Mucosa of descending colon (tissue), 3 donors: ENCODE measurements at regions not wholly inside any gene's neighbourhood (a gene's known extent, or its start where the extent isn't known, plus 50 kb on each side); places are given as distances from the start of the nearest gene placed in this dataset.

Experiments used
- ATAC-seq: fragments of 200-7000 bp; cut with Tn5 transposase; one replicate; pipeline ENCODE4 v1.9.1; 2020; ENCODE audit warnings: mild to moderate bottlenecking, moderate library complexity
- DNase-seq, 3 donors: peaks; one replicate each; pipeline ENCODE4 v3.0.0-alpha.2; 2020
- H3K36me3 ChIP-seq: fragments of 200-600 bp; one replicate; pipeline ENCODE4 v1.8.0; 2021; ENCODE audit warnings: low read depth, mild to moderate bottlenecking
- H3K4me1 ChIP-seq: fragments of 200-600 bp; one replicate; pipeline ENCODE4 v1.8.0; 2021; ENCODE audit warnings: low read depth, mild to moderate bottlenecking
- H3K4me3 ChIP-seq: fragments of 200-600 bp; one replicate; pipeline ENCODE4 v1.8.0; 2021; ENCODE audit warnings: mild to moderate bottlenecking
- H3K9me3 ChIP-seq: fragments of 200-600 bp; one replicate; pipeline ENCODE4 v1.8.0; 2021; ENCODE audit warnings: mild to moderate bottlenecking
- CTCF ChIP-seq: fragments of 200-600 bp; IDR thresholded peaks from one replicate; pipeline ENCODE4 v1.8.0; 2022; ENCODE audit warnings: antibody characterized with exemption, mild to moderate bottlenecking
- intact Hi-C, 2 donors: fragments of 100-400 bp; cut with DNase I in 1 of 2; cut with micrococcal nuclease in 1 of 2; formaldehyde crosslinking; loops; one replicate each; pipeline versions ENCODE4 v1.11.0 to v1.11.1; 2022; cut with DNase I, micrococcal nuclease
- donor health status: DM: no; HTN: no; CAD: no; lungs with moderate emphysema.
- donor health status: DM: no; HTN: no; CAD: no.
- donor health status: DM: no; HTN: yes; CAD: no.

- no peak overlapping the region for H3K4me3 ChIP-seq
- H3K9me3 ChIP-seq: no peaks in the 10 kb centered on the region
- no peaks in the 10 kb centered on the region for H3K36me3 ChIP-seq
- DNase-seq (no peak), ATAC-seq (no peak)
- H3K4me1 ChIP-seq: no peaks in the 10 kb centered on the region
- no peak for TF ChIP-seq CTCF
- intact Hi-C loops: no loop called here
These were observed 53.5 kb upstream of the DBX1 start for GRCh38 chr11:20213790-20214189.

- ATAC-seq: no peak
- intact Hi-C loops: no loop called here
These were observed 51.4 kb upstream of the DBX1 start for GRCh38 chr11:20211691-20212090.

More at GRCh38 chr11:20211691-20212090, 51.4 kb upstream of the DBX1 start:
- no peaks in the 10 kb centered on the region for H3K9me3 ChIP-seq
- H3K36me3 ChIP-seq: no peaks in the 10 kb centered on the region
- no peak for TF ChIP-seq CTCF
- DNase-seq: no peak
- no peak overlapping the region for H3K4me3 ChIP-seq
- H3K4me1 ChIP-seq: no peaks in the 10 kb centered on the region
